ENCODE measurements at regions not wholly inside any gene's neighbourhood (a gene's known extent, or its start where the extent isn't known, plus 50 kb on each side); places are given as distances from the start of the nearest gene placed in this dataset.

- no peaks in the 10 kb centered on the region for H3K36me3 ChIP-seq (ENCODE audit: control insufficient read depth in 2 of 2, insufficient read depth in 2 of 2, low read length in 1 of 2)
- RAD21 ChIA-PET (ENCODE audit: unreplicated experiment) = no interaction called here
- 54% methylated on average over 4 of the region's 4 CpGs for WGBS (ENCODE audit: insufficient coverage, insufficient replicate concordance, low lambda C conversion rate, missing lambda C conversion rate)
- no TSS peak for BruUV-seq (replicated peaks)
- no peak overlapping the region for H3K4me2 ChIP-seq (ENCODE audit: control insufficient read depth, insufficient read depth)
- no peak overlapping the region for H2AFZ ChIP-seq (ENCODE audit: control insufficient read depth, low read depth, low read length)
- POLR2A ChIA-PET = interaction anchor here (0.6 kb wide), 1 partner anchor 487 kb away, joined by 6 read pairs; no protein-coding TSS in a partner anchor
- intact Hi-C loops (cut with micrococcal nuclease; ENCODE audit: unreplicated experiment) = no loop called here
- H3K9ac ChIP-seq (ENCODE audit: control insufficient read depth, insufficient read depth, low read length) = no peak overlapping the region
- H3K9me3 ChIP-seq (replicated peaks; ENCODE audit: control insufficient read depth, insufficient read depth, low read length) = no peaks in the 10 kb centered on the region
- SMC1A ChIA-PET (ENCODE audit: uncharacterized antibody, unreplicated experiment) = no interaction called here
- H4K20me1 ChIP-seq (ENCODE audit: control insufficient read depth, insufficient read depth) = no peaks in the 10 kb centered on the region
- H3K4me3 ChIP-seq = no peak overlapping the region
- H3K79me2 ChIP-seq (ENCODE audit: control insufficient read depth, insufficient read depth, low read length) = no peaks in the 10 kb centered on the region
- DNase-seq (ENCODE audit: low read depth, low spot score) = no peak
- H3K27ac ChIP-seq (ENCODE audit: control insufficient read depth, insufficient read depth) = no peak overlapping the region
- in situ Hi-C loops (cut with MboI) = no loop called here
- CTCF ChIA-PET = no interaction called here
- no peak for FAIRE-seq
- no peaks in the 10 kb centered on the region; a peak in 1 of 4 replicates for H3K27me3 ChIP-seq (replicated peaks in 1 of 2; ENCODE audit: control insufficient read depth in 2 of 2, insufficient read depth in 2 of 2, low read length in 1 of 2)
- ATAC-seq = no peak
- no peaks in the 10 kb centered on the region for H3K4me1 ChIP-seq (ENCODE audit: control insufficient read depth, insufficient read depth, low read length)
- TF ChIP-seq TBL1XR1 (IDR thresholded peaks at IDR 0.05; ENCODE audit: low read depth, low read length) (no peak), ZNF217 (IDR thresholded peaks at IDR 0.05) (no peak), EP300 (IDR thresholded peaks at IDR 0.05; ENCODE audit: borderline replicate concordance in 1 of 2, control insufficient read depth in 1 of 2, low read depth in 2 of 2, low read length in 2 of 2) (no peak), GATAD2B (conservative IDR thresholded peaks at IDR 0.05; ENCODE audit: low read depth) (no peak), BCL3 (IDR thresholded peaks at IDR 0.05; ENCODE audit: borderline replicate concordance, insufficient read depth, low read depth, low read length, poor library complexity, severe bottlenecking) (no peak), ELK1 (IDR thresholded peaks at IDR 0.05; ENCODE audit: low read depth, low read length) (no peak), HDAC2 (IDR thresholded peaks at IDR 0.05) (no peak), CHD1 (IDR thresholded peaks at IDR 0.05; ENCODE audit: low read depth, low read length) (no peak), MYC (IDR thresholded peaks at IDR 0.05; ENCODE audit: insufficient read depth, insufficient read length, insufficient replicate concordance, low read length, severe bottlenecking) (no peak), ZNF592 (IDR thresholded peaks at IDR 0.05) (no peak), ZNF622 (IDR thresholded peaks at IDR 0.05) (no peak), STAT3 (IDR thresholded peaks at IDR 0.05; ENCODE audit: low read depth, low read length) (no peak), PAX8 (IDR thresholded peaks at IDR 0.05) (no peak), CBX3 (IDR thresholded peaks at IDR 0.05; ENCODE audit: borderline replicate concordance, low read depth) (no peak), EGR1 (IDR thresholded peaks at IDR 0.05; ENCODE audit: borderline replicate concordance in 1 of 2, low read depth in 2 of 2, low read length in 2 of 2) (no peak), MAX (IDR thresholded peaks at IDR 0.05; ENCODE audit: low read depth, low read length) (no peak)
Observed at GRCh38 chr2:223221139-223221835, 169.3 kb downstream of the KCNE4 start.

Data from GM12878 (cell line).